Fibroblast of skin of left biceps (primary cell): ENCODE measurements at regions not wholly inside any gene's neighbourhood (a gene's known extent, or its start where the extent isn't known, plus 50 kb on each side); places are given as distances from the start of the nearest gene placed in this dataset.
A peak's percentile ranks its signal among the peaks of the same experiment; 100 is the strongest.
"Not testable (repeated sequence)": the region's sequence is repeated elsewhere in the genome, so short reads cannot be mapped to it uniquely, and the experiment has no call there.

Experiments
- DNase-seq, 2 experiments: peaks; one replicate each; pipeline ENCODE4 v3.0.0-alpha.2; 2013; ENCODE audit warnings: low read depth in 2 of 2

DNA sequence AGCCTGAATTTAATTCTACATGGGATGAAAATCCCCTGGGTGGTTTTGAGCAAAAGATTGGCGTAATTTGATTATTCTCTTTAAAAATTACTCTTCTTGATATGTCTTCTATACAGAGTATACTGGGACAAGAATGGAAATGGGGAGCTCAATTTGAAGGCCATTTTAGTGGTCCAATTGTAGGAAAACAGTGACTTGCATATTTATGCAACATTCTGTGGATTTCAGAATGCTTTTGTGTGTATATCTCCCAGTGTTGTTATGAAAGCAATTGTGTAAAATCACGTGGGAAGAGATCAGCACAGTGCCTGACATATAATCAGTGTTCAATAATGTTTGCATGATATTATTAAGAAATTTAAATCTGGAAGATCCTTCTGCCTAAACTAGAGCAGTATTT lies 575.9 kb upstream of the PBX1 start:
- DNase-seq, result no peak

- no peak for DNase-seq
Observed at GRCh38 chr1:163985700-163986099, 573.3 kb upstream of the PBX1 start.

- no peak for DNase-seq
Observed at GRCh38 chr1:163999131-163999530, 559.9 kb upstream of the PBX1 start.

GRCh38 chr1:164006186-164006585 lies 552.8 kb upstream of the PBX1 start:
- not testable (repeated sequence) for DNase-seq

GRCh38 chr1:164006621-164007020 lies 552.4 kb upstream of the PBX1 start:
- no peak for DNase-seq

DNA sequence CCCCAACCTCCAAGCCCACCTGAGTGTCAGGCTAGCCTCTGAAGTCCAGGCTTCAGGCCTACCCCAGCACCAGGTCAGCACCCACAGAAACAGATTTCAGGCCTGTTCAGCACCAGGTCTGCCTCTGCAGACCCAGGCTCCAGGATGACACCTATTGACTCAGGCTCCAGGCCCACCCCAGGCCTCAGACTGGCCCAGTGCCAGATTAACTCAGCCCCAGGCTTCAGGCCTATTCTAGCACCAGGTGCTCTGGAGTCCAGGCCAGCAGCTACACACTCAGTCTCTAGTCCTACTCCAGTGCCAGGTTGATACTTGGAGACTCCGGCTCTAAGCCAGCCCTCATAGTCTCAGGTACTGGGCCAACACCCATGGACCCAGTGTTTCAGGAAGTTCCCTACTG lies 541.7 kb upstream of the PBX1 start:
- DNase-seq, result no peak

DNA sequence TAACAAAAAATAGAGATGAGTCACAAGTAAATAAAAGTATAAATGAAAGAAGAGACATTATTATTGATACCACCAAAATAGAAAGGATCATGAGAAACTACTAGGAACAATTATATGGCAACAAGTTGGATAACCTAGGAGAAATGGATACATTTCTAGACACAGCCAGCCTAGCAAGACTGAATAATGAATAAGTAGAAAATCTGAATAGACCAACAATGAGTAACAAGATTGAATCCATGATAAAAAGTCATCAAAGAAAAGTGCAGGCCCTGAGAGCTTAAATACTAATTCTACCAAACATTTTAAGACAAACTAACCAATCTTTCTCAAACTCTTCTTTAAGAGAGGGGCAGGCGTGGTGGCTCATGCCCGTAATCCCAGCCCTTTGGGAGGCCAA lies 538.6 kb upstream of the PBX1 start:
- DNase-seq, result no peak

GRCh38 chr1:164021813-164022212 lies 537.2 kb upstream of the PBX1 start:
- DNase-seq, result no peak

DNA sequence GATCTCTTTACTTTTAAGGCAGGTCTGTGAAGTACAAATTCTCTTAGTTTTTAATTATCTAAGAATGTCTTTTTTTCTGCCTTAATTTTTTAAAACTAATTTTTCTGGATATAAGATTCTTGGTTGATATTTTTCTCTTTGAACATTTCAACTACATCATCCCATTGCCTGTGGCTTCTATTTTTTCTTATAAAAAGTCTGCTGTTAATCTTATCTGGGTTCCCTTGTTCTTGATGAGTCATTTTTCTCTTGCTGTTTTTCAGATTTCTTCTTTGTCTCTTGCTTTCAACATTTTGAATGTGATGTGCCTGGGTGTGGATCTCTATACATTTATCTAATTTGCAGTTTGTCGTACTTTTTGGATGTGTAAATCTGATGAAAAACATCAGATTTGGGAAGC lies 525.2 kb upstream of the PBX1 start:
- DNase-seq, result no peak

GRCh38 chr1:164040754-164041153 lies 518.2 kb upstream of the PBX1 start:
- DNase-seq, result no peak

GRCh38 chr1:164051782-164052181 lies 507.2 kb upstream of the PBX1 start:
- DNase-seq, result no peak

GRCh38 chr1:164054331-164054730 lies 504.7 kb upstream of the PBX1 start:
- DNase-seq, result no peak

- DNase-seq, result peak; percentile 4 to 17
Observed at GRCh38 chr1:164058198-164058597, 500.8 kb upstream of the PBX1 start.

DNA sequence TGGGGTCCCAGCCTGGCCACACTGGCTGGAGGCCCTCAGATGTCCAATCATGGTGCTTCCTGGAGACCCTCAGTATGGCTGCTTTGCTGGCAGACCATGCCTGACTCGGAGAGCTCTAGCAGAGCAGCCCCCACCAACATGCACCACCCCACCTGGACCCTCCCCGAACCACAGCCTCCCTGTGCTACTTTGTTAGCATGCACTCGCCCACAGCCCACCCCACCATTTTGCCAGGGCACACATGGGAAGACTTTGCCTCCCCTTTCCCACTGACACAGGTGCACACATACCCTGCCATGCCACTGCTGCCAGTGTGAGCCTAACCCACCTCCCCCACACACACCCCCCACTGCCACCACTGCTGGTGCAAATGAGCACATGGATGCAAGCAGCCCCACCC lies 497.5 kb upstream of the PBX1 start:
- no peak for DNase-seq

GRCh38 chr1:164064501-164064900 lies 494.5 kb upstream of the PBX1 start:
- no peak for DNase-seq

DNA sequence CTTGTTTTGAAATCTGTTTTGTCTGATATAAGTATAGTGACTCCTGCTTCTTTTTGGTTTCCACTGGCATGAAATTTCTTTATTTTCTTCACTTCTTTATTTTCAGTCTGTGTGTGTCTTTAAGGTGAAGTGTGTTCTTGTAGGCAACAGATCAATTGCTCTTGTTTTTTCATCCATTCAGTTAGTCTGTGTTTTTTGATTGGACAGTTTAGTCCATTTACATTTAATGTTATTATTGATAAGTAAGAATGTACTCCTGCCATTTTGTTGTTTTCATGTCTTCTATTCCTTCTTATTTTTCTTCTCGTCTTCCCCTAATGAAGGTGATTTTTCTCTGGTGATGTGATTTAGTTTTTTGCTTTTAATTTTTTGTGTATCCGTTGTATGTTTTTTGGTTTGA lies 487.7 kb upstream of the PBX1 start:
- DNase-seq, result no peak

DNA sequence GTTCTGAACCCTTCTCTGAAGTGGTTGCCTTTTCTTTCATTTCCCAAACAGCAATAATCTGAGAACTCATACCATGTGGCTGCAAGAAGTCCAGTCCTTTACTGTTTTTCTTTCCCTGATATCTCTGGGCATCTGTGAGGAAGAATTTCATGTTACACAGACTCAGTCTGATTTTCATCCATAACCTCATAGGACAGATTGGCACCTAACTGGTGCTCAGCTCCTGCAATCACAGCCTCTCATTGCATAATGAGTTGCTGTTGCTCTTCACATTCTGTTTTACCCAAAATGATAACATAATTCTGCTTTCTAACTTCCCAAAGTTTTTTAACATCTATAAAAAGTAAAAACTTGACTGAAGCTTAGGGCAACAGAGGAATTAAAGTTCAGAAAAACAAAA lies 472.2 kb upstream of the PBX1 start:
- DNase-seq, result no peak

- no peak for DNase-seq
Observed at GRCh38 chr1:164087906-164088453, 471.0 kb upstream of the PBX1 start.

DNA sequence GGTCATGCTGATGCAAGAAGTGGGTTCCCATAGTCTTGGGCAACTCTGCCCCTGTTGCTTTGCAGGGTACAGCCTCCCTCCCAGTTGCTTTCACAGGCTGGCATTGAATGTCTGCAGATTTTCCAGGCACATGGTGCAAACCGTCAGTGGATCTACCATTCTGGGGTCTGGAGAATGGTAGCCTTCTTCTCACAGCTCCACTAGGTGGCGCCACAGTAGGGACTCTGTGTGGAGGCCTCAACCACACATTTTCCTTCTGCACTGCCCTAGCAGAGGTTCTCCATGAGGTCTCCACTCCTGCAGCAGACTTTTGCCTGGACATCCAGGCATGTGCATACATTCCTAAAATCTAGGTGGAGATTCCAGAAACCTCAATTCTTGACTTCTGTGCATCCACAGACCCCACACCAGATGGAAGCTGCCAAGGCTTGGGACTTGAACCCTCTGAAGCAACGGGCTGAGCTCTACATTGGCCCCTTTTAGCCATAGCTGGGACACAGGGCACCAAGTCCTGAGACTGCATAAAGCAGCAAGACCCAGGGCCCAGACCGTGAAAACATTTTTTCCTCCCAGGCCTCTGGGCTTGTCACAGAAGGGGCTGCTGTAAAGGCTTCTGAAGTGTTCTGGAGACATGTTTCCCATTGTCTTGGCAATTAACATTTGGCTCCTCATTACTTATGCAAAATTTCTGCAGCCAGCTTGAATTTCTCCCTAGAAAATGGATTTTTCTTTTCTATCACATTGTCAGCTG lies 466.2 kb upstream of the PBX1 start:
- no peak for DNase-seq

DNA sequence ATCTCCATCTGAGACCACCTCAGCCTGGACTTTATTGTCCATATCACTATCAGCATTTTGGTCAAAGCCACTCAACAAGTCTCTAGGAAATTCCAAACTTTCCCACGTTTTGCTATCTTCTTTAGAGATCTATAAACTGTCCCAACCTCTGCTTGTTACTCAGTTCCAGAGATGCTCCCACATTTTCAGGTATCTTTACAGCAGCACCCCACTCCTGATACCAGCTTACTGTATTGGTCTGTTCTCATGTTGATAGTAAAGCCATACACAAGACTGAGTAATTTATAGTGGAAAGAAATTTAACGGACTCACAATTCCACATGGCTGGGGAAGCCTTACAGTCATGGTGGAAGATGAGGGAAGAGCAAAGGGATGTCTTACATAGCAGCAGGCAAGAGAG lies 465.4 kb upstream of the PBX1 start:
- no peak for DNase-seq

- no peak for DNase-seq
Observed at GRCh38 chr1:164101802-164102201, 457.2 kb upstream of the PBX1 start.

GRCh38 chr1:164131949-164132348 lies 427.0 kb upstream of the PBX1 start:
- no peak for DNase-seq

DNA sequence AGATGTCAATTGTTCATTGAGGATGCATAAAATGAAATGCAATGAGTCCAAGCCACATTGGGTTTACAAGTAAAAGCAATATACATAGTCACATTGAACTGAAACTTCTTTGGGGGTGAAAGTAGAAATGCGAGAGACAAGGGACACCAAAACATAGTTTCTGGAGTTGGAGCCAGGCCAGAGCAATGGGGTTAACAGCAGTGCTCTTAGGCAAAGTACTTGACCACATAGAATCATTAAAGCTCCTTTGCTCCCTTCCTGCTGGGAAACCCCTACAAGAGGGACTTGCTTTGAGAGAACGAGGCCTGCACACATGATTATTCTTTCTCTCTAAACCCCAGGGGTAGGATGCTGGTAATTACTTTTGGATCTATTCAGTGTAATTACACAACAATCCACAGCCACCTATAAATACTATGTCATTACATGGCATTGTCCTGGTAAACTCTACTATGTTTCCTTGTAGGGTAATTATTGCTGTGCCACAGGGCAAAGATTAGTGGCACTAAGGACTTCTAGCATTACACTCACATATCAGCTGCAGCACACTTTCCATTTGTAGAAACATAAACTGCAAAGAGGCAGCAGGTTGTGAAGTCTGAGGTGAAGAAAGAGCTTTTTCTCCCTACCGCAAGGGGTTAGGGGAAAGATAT lies 421.6 kb upstream of the PBX1 start:
- DNase-seq, result no peak
